ENCODE measurements at regions not wholly inside any gene's neighbourhood (a gene's known extent, or its start where the extent isn't known, plus 50 kb on each side); places are given as distances from the start of the nearest gene placed in this dataset.
"Not testable (repeated sequence)": the region's sequence is repeated elsewhere in the genome, so short reads cannot be mapped to it uniquely, and the experiment has no call there.

- H3K4me1 Mint-ChIP-seq (ENCODE audit: low read depth); H3K27ac Mint-ChIP-seq; H3K4me1 ChIP-seq (ENCODE audit: insufficient read depth, low read length); H3K36me3 Mint-ChIP-seq (ENCODE audit: low read depth); H3K4me3 Mint-ChIP-seq; CTCF ChIA-PET; ATAC-seq (ENCODE audit: poor library complexity); intact Hi-C loops (cut with DNase I, micrococcal nuclease); H3K27ac ChIP-seq (ENCODE audit: low read depth in 1 of 2, low read length in 2 of 2); H3K4me3 ChIP-seq (ENCODE audit: low read length); H3K36me3 ChIP-seq (ENCODE audit: insufficient read depth, low read length); H3K27me3 ChIP-seq (ENCODE audit: control insufficient read depth in 1 of 2, insufficient read depth in 2 of 2, low read length in 2 of 2); POLR2A ChIA-PET; H3K27me3 Mint-ChIP-seq; DNase-seq: not testable (repeated sequence)
- H3K9me3 ChIP-seq (ENCODE audit: control insufficient read depth in 1 of 2, insufficient read depth in 1 of 2, low read length in 2 of 2): peaks cover 18 to 50% of the 10 kb centered on the region in 2 experiments
- H3K9me3 Mint-ChIP-seq: peaks cover 40% of the 10 kb centered on the region
Observed at GRCh38 chr22:11578115-11578514, 3949.9 kb upstream of the OR11H1 start.

- H3K27me3 Mint-ChIP-seq; H3K27ac Mint-ChIP-seq; H3K4me1 Mint-ChIP-seq (ENCODE audit: low read depth); H3K4me1 ChIP-seq (ENCODE audit: insufficient read depth, low read length); POLR2A ChIA-PET; H3K27me3 ChIP-seq (ENCODE audit: control insufficient read depth in 1 of 2, insufficient read depth in 2 of 2, low read length in 2 of 2); H3K4me3 ChIP-seq (ENCODE audit: low read length); H3K27ac ChIP-seq (ENCODE audit: low read depth in 1 of 2, low read length in 2 of 2); H3K36me3 Mint-ChIP-seq (ENCODE audit: low read depth); ATAC-seq (ENCODE audit: poor library complexity); intact Hi-C loops (cut with DNase I, micrococcal nuclease); CTCF ChIA-PET; DNase-seq; H3K4me3 Mint-ChIP-seq; H3K36me3 ChIP-seq (ENCODE audit: insufficient read depth, low read length): not testable (repeated sequence)
- peaks cover 18 to 46% of the 10 kb centered on the region in 2 experiments for H3K9me3 ChIP-seq (ENCODE audit: control insufficient read depth in 1 of 2, insufficient read depth in 1 of 2, low read length in 2 of 2)
- peaks cover 45% of the 10 kb centered on the region for H3K9me3 Mint-ChIP-seq
Observed at GRCh38 chr22:11578551-11578950, 3949.4 kb upstream of the OR11H1 start.

GRCh38 chr22:11582048-11582447 is 3945.9 kb upstream of the OR11H1 start:
- H3K4me1 Mint-ChIP-seq (ENCODE audit: low read depth); H3K4me3 Mint-ChIP-seq; intact Hi-C loops (cut with DNase I, micrococcal nuclease); H3K36me3 ChIP-seq (ENCODE audit: insufficient read depth, low read length); H3K36me3 Mint-ChIP-seq (ENCODE audit: low read depth); CTCF ChIA-PET; POLR2A ChIA-PET; DNase-seq; H3K27me3 Mint-ChIP-seq; H3K27ac Mint-ChIP-seq; H3K4me3 ChIP-seq (ENCODE audit: low read length); H3K27me3 ChIP-seq (ENCODE audit: control insufficient read depth in 1 of 2, insufficient read depth in 2 of 2, low read length in 2 of 2); ATAC-seq (ENCODE audit: poor library complexity); H3K27ac ChIP-seq (ENCODE audit: low read depth in 1 of 2, low read length in 2 of 2); H3K4me1 ChIP-seq (ENCODE audit: insufficient read depth, low read length): not testable (repeated sequence)
- H3K9me3 Mint-ChIP-seq: peaks cover 38% of the 10 kb centered on the region
- H3K9me3 ChIP-seq (ENCODE audit: control insufficient read depth in 1 of 2, insufficient read depth in 1 of 2, low read length in 2 of 2): peaks cover 8 to 34% of the 10 kb centered on the region in 2 experiments

- H3K9me3 Mint-ChIP-seq: peaks cover 32% of the 10 kb centered on the region
- H3K27me3 Mint-ChIP-seq; H3K4me3 Mint-ChIP-seq; H3K27me3 ChIP-seq (ENCODE audit: control insufficient read depth in 1 of 2, insufficient read depth in 2 of 2, low read length in 2 of 2); H3K27ac Mint-ChIP-seq; DNase-seq; H3K27ac ChIP-seq (ENCODE audit: low read depth in 1 of 2, low read length in 2 of 2); CTCF ChIA-PET; H3K36me3 Mint-ChIP-seq (ENCODE audit: low read depth); POLR2A ChIA-PET; H3K4me1 ChIP-seq (ENCODE audit: insufficient read depth, low read length); ATAC-seq (ENCODE audit: poor library complexity); H3K4me3 ChIP-seq (ENCODE audit: low read length); H3K4me1 Mint-ChIP-seq (ENCODE audit: low read depth); intact Hi-C loops (cut with DNase I, micrococcal nuclease); H3K36me3 ChIP-seq (ENCODE audit: insufficient read depth, low read length): not testable (repeated sequence)
- H3K9me3 ChIP-seq (ENCODE audit: control insufficient read depth in 1 of 2, insufficient read depth in 1 of 2, low read length in 2 of 2): peaks cover 0 to 23% of the 10 kb centered on the region in 2 experiments
Observed at GRCh38 chr22:11584231-11584630, 3943.8 kb upstream of the OR11H1 start.

- intact Hi-C loops (cut with DNase I, micrococcal nuclease): not testable (repeated sequence)
Observed at GRCh38 chr22:11594552-11594951, 3933.4 kb upstream of the OR11H1 start.

GRCh38 chr22:11597666-11598358 is 3930.2 kb upstream of the OR11H1 start:
- H3K27ac Mint-ChIP-seq; H3K27me3 ChIP-seq (ENCODE audit: control insufficient read depth in 1 of 2, insufficient read depth in 2 of 2, low read length in 2 of 2); intact Hi-C loops (cut with DNase I, micrococcal nuclease); H3K27ac ChIP-seq (ENCODE audit: low read depth in 1 of 2, low read length in 2 of 2); H3K27me3 Mint-ChIP-seq; H3K36me3 ChIP-seq (ENCODE audit: insufficient read depth, low read length); H3K4me1 ChIP-seq (ENCODE audit: insufficient read depth, low read length); H3K4me1 Mint-ChIP-seq (ENCODE audit: low read depth); ATAC-seq (ENCODE audit: poor library complexity); POLR2A ChIA-PET; CTCF ChIA-PET; H3K4me3 ChIP-seq (ENCODE audit: low read length); H3K36me3 Mint-ChIP-seq (ENCODE audit: low read depth); H3K4me3 Mint-ChIP-seq; DNase-seq: not testable (repeated sequence)
- H3K9me3 ChIP-seq (ENCODE audit: control insufficient read depth in 1 of 2, insufficient read depth in 1 of 2, low read length in 2 of 2): peaks cover 7 to 58% of the 10 kb centered on the region in 2 experiments
- peaks cover 18% of the 10 kb centered on the region for H3K9me3 Mint-ChIP-seq

More at GRCh38 chr22:11594552-11594951, 3933.4 kb upstream of the OR11H1 start:
- H3K27me3 Mint-ChIP-seq; H3K27ac Mint-ChIP-seq; DNase-seq; CTCF ChIA-PET; H3K27me3 ChIP-seq (ENCODE audit: control insufficient read depth in 1 of 2, insufficient read depth in 2 of 2, low read length in 2 of 2); H3K4me1 Mint-ChIP-seq (ENCODE audit: low read depth); H3K36me3 Mint-ChIP-seq (ENCODE audit: low read depth); POLR2A ChIA-PET; H3K27ac ChIP-seq (ENCODE audit: low read depth in 1 of 2, low read length in 2 of 2); H3K4me1 ChIP-seq (ENCODE audit: insufficient read depth, low read length); H3K4me3 ChIP-seq (ENCODE audit: low read length); H3K36me3 ChIP-seq (ENCODE audit: insufficient read depth, low read length); ATAC-seq (ENCODE audit: poor library complexity); H3K4me3 Mint-ChIP-seq: not testable (repeated sequence)
- H3K9me3 ChIP-seq (ENCODE audit: control insufficient read depth in 1 of 2, insufficient read depth in 1 of 2, low read length in 2 of 2): peaks cover 9 to 34% of the 10 kb centered on the region in 2 experiments
- peaks cover 21% of the 10 kb centered on the region for H3K9me3 Mint-ChIP-seq
